Activated naive CD4-positive, alpha-beta T cell treated with anti-CD3 and anti-CD28 coated beads, Interleukin-2, amount 50 U/mL, for 72 hours (primary cell): ENCODE measurements at regions not wholly inside any gene's neighbourhood (a gene's known extent, or its start where the extent isn't known, plus 50 kb on each side); places are given as distances from the start of the nearest gene placed in this dataset.
"Not testable (repeated sequence)": the region's sequence is repeated elsewhere in the genome, so short reads cannot be mapped to it uniquely, and the experiment has no call there.

Source experiments
- ATAC-seq, 2 donors: fragments of 150-1000 bp; cut with Tn5 transposase; 2 replicates each; pipeline ENCODE4 v1.10.0; 2021; ENCODE audit warnings: mild to moderate bottlenecking in 2 of 2, moderate library complexity in 2 of 2
- DNase-seq, 2 donors: peaks; one replicate each; pipeline ENCODE4 v3.0.0; 2021 to 2022; ENCODE audit warnings: low spot score in 2 of 2
- H3K27ac Mint-ChIP-seq, 2 donors: one replicate each; pipeline ENCODE4 v1.8.0; 2022; ENCODE audit warnings: mild to moderate bottlenecking in 2 of 2, mixed read lengths in 2 of 2
- H3K36me3 Mint-ChIP-seq, 2 donors: one replicate each; pipeline ENCODE4 v1.8.0; 2022; ENCODE audit warnings: mixed read lengths in 2 of 2
- H3K9me3 Mint-ChIP-seq, 2 donors: one replicate each; pipeline ENCODE4 v1.8.0; 2022; ENCODE audit warnings: mixed read lengths in 2 of 2

- H3K9me3 Mint-ChIP-seq = peaks cover 3 to 4% of the 10 kb centered on the region in 2 donors
- ATAC-seq (no peak), DNase-seq (no peak)
- no peaks in the 10 kb centered on the region for H3K36me3 Mint-ChIP-seq
- no peak overlapping the region for H3K27ac Mint-ChIP-seq
Observed at GRCh38 chr5:120938604-120939003, 474.5 kb downstream of the PRR16 start.

GRCh38 chr5:120942596-120943350, 478.7 kb downstream of the PRR16 start:
- H3K27ac Mint-ChIP-seq = no peak overlapping the region
- DNase-seq = no peak
- no peak for ATAC-seq
- no peaks in the 10 kb centered on the region for H3K36me3 Mint-ChIP-seq
- H3K9me3 Mint-ChIP-seq = peaks cover 4 to 6% of the 10 kb centered on the region in 2 donors

GRCh38 chr5:120949596-120949995, 485.5 kb downstream of the PRR16 start:
- H3K27ac Mint-ChIP-seq, DNase-seq, ATAC-seq, H3K36me3 Mint-ChIP-seq: not testable (repeated sequence)
- peaks cover 22 to 23% of the 10 kb centered on the region in 2 donors for H3K9me3 Mint-ChIP-seq

- H3K36me3 Mint-ChIP-seq, DNase-seq, H3K27ac Mint-ChIP-seq, ATAC-seq: not testable (repeated sequence)
- H3K9me3 Mint-ChIP-seq = peaks cover 20 to 24% of the 10 kb centered on the region in 2 donors
Observed at GRCh38 chr5:120953445-120953844, 489.3 kb downstream of the PRR16 start.

- H3K27ac Mint-ChIP-seq = no peak overlapping the region
- no peak for DNase-seq
- H3K36me3 Mint-ChIP-seq = no peaks in the 10 kb centered on the region
- H3K9me3 Mint-ChIP-seq = peaks cover 22 to 28% of the 10 kb centered on the region in 2 donors
- no peak for ATAC-seq
Observed at GRCh38 chr5:120954255-120954654, 490.2 kb downstream of the PRR16 start.

- Mint-ChIP-seq H3K27ac (no peak overlapping the region), H3K36me3 (no peaks in the 10 kb centered on the region), H3K9me3 (peaks cover 25 to 26% of the 10 kb centered on the region in 2 donors)
- DNase-seq (no peak), ATAC-seq (no peak)
Observed at GRCh38 chr5:120955795-120956194, 491.7 kb downstream of the PRR16 start.

GRCh38 chr5:120958877-120959485, 494.9 kb downstream of the PRR16 start:
- no peak for ATAC-seq
- Mint-ChIP-seq H3K9me3 (peaks cover 10 to 16% of the 10 kb centered on the region in 2 donors), H3K27ac (no peak overlapping the region), H3K36me3 (no peaks in the 10 kb centered on the region)
- DNase-seq = no peak

GRCh38 chr5:120960510-120960909, 496.4 kb downstream of the PRR16 start:
- Mint-ChIP-seq H3K27ac (no peak overlapping the region), H3K9me3 (peaks cover 10 to 16% of the 10 kb centered on the region in 2 donors), H3K36me3 (no peaks in the 10 kb centered on the region)
- DNase-seq = no peak
- ATAC-seq = no peak

GRCh38 chr5:120967366-120967765, 503.3 kb downstream of the PRR16 start:
- DNase-seq (no peak), ATAC-seq (no peak)
- H3K27ac Mint-ChIP-seq = no peak overlapping the region
- peaks cover 0 to 12% of the 10 kb centered on the region in 2 donors for H3K9me3 Mint-ChIP-seq
- H3K36me3 Mint-ChIP-seq = no peaks in the 10 kb centered on the region

GRCh38 chr5:120974690-120975089, 510.6 kb downstream of the PRR16 start:
- Mint-ChIP-seq H3K9me3 (peaks cover 5 to 15% of the 10 kb centered on the region in 2 donors), H3K27ac (no peak overlapping the region)

GRCh38 chr5:120982351-120982750, 518.3 kb downstream of the PRR16 start:
- Mint-ChIP-seq H3K9me3 (peaks cover 5 to 7% of the 10 kb centered on the region in 2 donors), H3K27ac (no peak overlapping the region), H3K36me3 (no peaks in the 10 kb centered on the region)
- no peak for ATAC-seq
- DNase-seq = no peak

More at GRCh38 chr5:120974690-120975089, 510.6 kb downstream of the PRR16 start:
- DNase-seq (no peak), ATAC-seq (no peak)
- no peaks in the 10 kb centered on the region for H3K36me3 Mint-ChIP-seq

GRCh38 chr5:120985526-120985925, 521.4 kb downstream of the PRR16 start:
- Mint-ChIP-seq H3K36me3 (no peaks in the 10 kb centered on the region), H3K27ac (no peak overlapping the region), H3K9me3 (peaks cover 0 to 3% of the 10 kb centered on the region in 2 donors)
- DNase-seq (no peak), ATAC-seq (no peak)

GRCh38 chr5:120988491-120988890, 524.4 kb downstream of the PRR16 start:
- no peaks in the 10 kb centered on the region for H3K36me3 Mint-ChIP-seq
- H3K9me3 Mint-ChIP-seq = peaks cover 5 to 10% of the 10 kb centered on the region in 2 donors
- DNase-seq = no peak
- no peak for ATAC-seq
- H3K27ac Mint-ChIP-seq = no peak overlapping the region

GRCh38 chr5:120988941-120989340, 524.8 kb downstream of the PRR16 start:
- H3K36me3 Mint-ChIP-seq = no peaks in the 10 kb centered on the region
- ATAC-seq (no peak), DNase-seq (no peak)
- no peak overlapping the region for H3K27ac Mint-ChIP-seq
- peaks cover 5 to 10% of the 10 kb centered on the region in 2 donors for H3K9me3 Mint-ChIP-seq

GRCh38 chr5:120991569-120991968, 527.5 kb downstream of the PRR16 start:
- H3K36me3 Mint-ChIP-seq = no peaks in the 10 kb centered on the region
- no peak for ATAC-seq
- peaks cover 5 to 8% of the 10 kb centered on the region in 2 donors for H3K9me3 Mint-ChIP-seq
- no peak overlapping the region for H3K27ac Mint-ChIP-seq
- DNase-seq = no peak

GRCh38 chr5:120994112-120994511, 530.0 kb downstream of the PRR16 start:
- no peak for ATAC-seq

GRCh38 chr5:120999550-120999949, 535.5 kb downstream of the PRR16 start:
- H3K36me3 Mint-ChIP-seq = no peaks in the 10 kb centered on the region
- peaks cover 0 to 9% of the 10 kb centered on the region in 2 donors for H3K9me3 Mint-ChIP-seq
- H3K27ac Mint-ChIP-seq = no peak overlapping the region
- DNase-seq (no peak), ATAC-seq (no peak)

More at GRCh38 chr5:120994112-120994511, 530.0 kb downstream of the PRR16 start:
- no peak for DNase-seq
- peaks cover 5 to 12% of the 10 kb centered on the region in 2 donors for H3K9me3 Mint-ChIP-seq
- no peaks in the 10 kb centered on the region for H3K36me3 Mint-ChIP-seq
- H3K27ac Mint-ChIP-seq = no peak overlapping the region

- Mint-ChIP-seq H3K36me3 (no peaks in the 10 kb centered on the region), H3K27ac (no peak overlapping the region), H3K9me3 (peaks cover 4 to 6% of the 10 kb centered on the region in 2 donors)
- no peak for ATAC-seq
- no peak for DNase-seq
Observed at GRCh38 chr5:121006217-121006616, 542.1 kb downstream of the PRR16 start.
